Activated T-cell treated with anti-CD3 and anti-CD28 coated beads for 48 hours (primary cell): ENCODE measurements at regions not wholly inside any gene's neighbourhood (a gene's known extent, or its start where the extent isn't known, plus 50 kb on each side); places are given as distances from the start of the nearest gene placed in this dataset.

Source experiments
- DNase-seq: peaks from one replicate; pipeline ENCODE4 v3.0.0-alpha.2; 2020; ENCODE audit warnings: low read depth

DNA sequence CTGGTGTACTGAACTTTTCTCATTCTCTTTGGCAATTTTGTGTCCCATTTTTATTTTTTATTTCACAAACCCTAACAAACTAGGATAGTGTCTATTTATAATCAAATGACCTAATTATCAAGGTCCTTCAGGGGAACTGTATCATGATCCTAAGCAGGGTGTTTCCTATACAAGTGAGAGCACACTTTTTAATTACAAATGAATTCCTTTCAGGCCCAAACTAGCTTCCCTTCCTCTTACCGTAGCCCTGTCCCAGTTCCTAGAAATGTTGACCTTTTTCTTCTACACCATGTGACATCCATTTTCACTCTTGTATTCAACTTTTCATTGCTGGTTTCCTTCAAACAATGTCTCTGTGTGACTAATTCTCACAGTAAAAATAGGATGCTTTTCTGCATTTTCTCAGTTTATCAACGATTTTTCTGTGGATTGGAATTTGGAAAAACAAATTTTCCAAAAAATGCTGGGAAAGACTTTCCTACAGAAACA lies 411.4 kb downstream of the CCDC91 start:
- DNase-seq, result no peak

DNA sequence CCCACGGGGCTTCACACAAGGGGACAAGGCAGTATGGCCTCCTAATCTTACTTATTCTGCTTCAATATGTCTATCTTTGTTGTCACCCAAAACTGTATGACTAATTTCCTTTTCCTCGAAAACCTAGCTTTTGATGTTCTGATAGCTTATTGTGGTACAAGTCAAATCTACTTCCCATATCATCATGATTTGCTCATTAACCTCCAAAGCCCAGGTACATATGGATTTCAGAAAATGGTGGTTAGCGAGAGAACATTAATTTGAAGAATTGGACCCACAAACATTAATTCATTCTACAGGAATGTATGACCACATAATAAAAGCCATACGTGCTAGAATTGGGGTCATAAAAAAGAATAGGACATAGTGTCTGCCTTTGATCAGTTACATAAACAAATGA lies 412.5 kb downstream of the CCDC91 start:
- no peak for DNase-seq

DNA sequence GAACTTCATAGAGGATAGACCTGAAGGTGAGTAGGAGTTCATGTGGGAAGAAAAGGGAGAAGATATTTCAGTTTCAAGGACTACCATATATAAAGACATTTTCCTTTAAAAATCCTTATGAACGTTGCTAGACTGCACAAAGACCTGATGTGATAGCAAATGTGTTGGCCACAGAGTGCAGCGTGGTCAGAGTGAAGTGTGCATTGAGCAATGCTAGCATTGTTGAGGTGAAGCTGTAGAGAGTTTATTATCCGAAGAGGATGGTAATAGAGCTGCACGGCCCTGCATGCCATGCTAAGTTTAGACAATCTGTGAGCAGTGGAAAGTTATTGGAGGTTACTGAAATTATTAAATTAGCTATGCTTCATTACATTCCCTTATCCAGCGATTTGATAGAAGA lies 413.0 kb downstream of the CCDC91 start:
- DNase-seq, result no peak

DNA sequence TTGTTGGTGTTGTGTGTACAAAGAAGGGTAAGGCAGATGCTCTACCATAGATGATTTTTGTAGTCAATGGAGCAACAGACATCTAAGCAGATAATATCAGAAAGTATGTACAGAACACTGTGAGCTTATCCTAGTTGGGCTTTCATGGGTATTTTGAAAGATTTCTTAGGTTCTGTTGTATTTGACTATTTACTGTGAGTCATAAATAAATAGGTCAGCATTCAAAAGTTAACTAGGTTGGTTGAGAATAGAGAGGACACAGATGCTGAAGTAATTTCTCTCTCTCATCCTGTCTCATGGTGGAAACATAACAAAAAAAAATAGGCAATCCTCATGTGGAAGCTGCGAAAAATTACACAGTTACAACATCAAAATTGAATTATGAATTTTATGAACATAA lies 413.5 kb downstream of the CCDC91 start:
- DNase-seq, result no peak

DNA sequence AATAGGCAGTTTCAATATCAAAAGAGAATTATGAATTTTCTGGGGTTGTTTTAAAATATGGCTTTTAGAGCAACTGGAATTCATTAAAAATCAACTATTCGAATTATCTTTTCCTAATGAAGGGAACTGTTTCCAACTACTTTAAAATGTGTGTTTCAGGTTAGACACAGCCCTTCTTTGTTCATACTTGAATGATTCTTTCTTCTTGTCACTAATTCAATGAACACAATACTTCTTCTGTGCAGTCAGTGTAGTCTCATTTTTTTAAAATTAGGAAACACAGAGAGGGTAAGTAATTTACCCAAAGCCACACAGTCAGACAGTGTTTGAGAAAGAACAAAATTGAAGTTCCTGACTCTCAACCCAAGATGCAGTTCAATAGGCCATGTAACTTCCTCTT lies 414.0 kb downstream of the CCDC91 start:
- no peak for DNase-seq

DNA sequence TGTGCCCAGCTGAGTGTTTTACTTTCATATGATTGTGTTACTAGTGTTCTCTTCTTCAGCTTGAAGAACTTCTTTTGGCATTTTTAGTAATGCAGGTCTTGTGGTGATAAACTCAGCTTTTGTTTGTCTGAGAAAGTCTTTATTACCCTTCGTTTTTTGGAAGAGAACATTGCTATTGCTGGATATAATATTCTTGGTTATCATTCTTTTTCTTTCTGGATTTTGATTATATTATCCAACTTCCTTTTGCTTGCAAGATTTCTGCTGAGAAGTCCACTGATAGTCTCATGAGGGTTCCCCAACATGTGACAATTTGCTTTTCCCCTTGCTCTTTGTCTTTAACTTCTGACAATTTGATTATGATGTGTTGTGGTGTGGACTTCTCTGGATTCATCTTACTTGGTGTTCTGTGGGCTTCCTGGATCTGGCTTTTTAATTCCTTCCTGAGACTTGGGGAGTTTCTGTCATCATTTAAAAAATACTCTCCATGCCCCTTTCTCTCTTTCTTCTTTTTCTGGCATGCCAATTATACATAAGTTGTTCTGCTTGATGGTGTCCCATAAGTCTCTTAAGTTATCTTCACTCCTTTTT lies 416.8 kb downstream of the CCDC91 start:
- no peak for DNase-seq

DNA sequence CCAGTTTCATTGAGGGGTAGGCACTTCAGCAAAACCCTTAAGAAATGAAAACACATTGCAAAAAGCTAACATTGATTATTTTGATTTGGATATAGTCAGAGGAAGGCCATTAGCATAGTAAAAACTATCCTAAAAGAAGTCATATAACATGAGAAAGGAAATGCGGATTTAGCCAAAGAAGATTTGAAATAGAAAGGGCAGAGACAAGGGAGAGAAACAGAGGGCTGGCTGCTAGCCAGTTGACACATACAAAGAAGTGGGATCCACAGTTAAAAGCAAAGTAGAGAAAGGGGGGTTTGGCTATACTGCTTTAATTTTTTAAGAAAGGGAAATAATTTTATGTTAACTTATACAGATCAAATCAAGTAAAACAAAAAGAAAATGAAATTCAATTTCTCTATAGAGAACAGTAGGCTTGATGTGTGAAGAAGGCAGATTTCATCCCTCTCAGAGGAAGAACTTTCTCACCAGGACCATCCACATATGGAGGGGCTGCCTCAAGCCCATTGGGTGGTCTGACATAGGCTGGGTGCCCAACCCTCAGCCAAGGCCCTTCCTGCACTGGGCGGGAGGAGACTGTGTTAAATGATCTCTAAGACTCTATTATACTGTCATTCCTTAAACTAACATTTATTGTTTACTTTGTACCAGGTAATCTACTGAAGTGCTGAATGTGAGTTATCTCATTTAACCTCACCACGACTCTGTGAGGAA lies 420.3 kb downstream of the CCDC91 start:
- no peak for DNase-seq

DNA sequence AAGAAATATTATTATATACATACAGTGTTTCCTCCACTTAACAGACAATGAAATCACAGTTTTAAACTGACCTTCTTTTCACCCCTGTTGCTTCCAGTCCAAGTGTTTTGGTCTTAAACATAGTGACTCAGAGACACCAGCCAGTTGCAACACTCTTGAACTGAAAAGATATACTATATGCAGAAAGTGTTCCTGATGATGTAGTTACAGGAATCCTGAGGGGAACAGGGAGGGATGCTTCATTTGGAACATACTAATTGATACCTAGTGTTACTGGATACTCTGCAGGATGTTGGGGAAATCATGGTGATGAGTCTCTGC lies 420.8 kb downstream of the CCDC91 start:
- no peak for DNase-seq

DNA sequence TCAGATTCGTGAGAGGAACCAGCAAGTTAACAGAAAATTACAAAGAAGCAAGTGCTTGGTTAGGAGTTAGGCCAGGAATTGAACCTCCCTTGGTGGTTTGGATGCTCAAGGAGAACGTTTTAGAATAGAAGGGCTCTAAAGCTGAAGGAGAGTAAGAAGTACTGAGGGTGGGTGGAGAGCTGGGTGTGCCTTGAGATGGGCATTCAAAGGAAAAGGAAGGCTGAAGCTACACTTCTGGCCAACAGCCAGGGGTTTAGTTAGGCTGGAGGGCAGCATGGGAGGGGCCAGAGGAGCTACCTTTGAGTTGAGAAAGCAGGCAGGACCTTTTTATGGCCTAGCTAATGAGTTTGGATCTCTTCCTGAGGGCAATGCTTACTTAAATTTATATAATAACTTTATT lies 421.2 kb downstream of the CCDC91 start:
- no peak for DNase-seq

DNA sequence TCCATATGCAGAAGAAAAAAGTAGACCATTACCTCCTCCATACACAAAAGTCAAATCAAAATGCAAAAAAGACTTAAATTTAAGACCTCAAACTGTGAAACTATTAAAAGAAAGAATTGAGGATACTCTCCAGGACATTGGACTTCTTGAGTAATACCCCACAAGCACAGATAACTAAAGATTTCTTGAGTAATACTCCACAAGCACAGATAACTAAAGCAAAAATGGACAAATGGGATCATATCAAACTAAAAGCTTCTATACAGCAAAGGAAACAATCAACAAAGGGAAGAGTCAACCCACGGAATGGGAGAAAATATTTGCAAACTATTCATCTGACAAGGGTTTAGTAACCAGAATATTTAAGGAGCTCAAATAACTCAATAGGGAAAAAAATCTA lies 427.9 kb downstream of the CCDC91 start:
- no peak for DNase-seq

DNA sequence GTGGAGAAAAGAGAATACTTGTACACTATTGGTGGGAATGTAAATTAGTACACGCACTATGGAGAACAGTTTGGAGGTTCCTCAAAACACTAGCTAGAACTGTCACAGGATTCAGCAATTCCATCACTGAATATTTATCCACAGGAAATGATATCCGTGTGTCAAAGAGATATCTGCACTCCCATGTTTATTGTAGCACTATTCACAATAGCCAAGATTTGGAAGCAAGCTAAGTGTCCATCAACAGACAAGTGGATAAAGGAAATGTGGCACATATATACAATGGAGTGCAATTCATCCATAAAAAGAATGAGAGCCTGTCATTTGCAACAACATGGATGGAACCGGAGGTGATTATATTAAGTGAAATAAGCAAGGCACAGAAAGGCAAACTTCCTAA lies 428.5 kb downstream of the CCDC91 start:
- no peak for DNase-seq

DNA sequence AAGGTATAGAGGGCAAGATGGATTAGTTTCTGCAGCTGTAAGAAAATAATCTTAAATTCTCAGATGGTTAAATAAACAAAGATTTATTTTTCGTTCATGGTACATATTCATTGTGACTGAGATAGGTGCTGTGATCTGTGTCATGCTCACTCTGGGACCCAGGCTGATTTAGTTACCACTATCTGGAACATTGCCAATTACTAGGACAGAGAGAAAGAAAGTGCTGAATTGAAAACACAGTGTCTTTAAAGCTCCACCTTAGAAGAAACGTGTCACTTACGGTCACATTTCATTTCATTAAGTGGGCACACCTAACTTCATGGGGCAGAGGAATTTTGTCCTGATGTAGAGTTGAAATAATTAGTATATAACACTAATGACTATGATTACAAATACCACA lies 430.0 kb downstream of the CCDC91 start:
- no peak for DNase-seq

DNA sequence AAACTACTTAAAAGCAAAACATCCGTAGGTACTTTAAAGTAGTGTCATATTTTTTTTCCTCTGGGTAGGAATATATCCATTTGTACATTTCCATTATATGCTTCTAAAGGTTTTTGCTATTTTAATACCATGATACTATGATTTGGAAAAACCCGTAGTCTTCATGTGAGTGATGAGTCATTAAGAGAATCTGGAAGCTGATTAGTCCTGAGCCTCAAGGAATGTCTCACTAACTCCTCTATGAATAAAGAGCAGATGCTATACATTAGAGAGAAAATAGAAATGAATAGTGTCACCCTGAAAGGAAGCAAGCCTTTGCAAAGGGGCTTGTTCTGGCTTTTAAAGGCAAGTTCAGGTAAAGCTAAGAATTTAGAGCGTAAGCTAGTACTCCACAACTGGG lies 432.1 kb downstream of the CCDC91 start:
- DNase-seq, result no peak

DNA sequence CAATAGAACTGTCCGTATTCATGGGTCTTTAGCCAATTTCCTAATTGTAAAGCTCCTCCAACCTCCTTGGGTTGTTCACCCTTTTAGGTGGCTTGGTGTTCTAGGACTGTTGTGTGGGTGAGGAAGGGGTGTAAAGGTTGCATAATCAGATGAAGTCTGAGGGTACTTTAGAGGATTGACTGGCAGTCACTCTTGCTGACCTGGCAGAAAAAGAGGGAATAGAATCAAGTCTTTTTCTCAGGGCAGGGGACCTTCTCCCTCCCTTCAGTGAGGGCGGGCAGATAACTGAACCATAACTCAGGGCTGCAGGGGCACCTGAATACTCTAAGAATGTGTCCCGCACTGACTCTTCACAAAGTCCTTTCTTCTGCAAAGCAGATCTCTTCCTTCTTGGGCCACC lies 436.2 kb downstream of the CCDC91 start:
- DNase-seq, result no peak

DNA sequence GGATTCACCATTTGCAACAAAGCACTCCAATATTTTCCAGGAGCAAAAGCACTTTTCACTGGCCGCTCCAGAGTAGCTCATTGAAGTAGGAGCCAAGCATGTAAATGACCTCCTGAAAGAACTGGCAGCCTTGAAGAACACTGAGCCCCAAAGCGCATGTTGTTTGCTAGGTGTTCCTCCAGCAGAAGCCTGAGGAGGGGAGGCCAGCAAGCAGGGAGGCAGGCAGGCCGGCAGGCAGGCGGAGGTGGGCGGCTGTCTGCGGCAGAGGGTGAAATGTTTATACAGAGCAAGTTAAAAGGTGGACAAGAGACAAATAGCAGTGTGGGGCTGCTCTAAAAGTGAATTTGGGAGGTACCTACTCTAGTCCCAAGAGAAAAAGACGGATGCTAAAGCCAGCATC lies 439.4 kb downstream of the CCDC91 start:
- no peak for DNase-seq

DNA sequence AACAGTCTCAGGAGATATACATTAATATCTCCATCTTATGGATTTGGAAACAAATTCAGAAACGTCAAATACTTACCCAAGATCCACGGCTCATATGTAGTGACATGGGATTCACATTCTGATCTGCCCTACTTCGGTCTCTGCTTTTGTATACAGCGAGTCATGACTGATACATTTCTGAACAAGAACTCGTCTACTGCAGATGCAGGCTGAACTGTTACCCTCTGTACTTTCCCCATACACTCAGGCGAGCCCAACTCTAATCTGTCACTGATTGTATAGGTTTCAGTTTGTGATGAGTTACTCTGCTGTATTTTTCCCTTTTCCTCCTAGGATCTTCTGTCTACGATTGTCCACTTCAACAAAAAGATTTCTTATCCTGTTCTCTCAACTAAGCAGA lies 441.6 kb downstream of the CCDC91 start:
- DNase-seq, result no peak

DNA sequence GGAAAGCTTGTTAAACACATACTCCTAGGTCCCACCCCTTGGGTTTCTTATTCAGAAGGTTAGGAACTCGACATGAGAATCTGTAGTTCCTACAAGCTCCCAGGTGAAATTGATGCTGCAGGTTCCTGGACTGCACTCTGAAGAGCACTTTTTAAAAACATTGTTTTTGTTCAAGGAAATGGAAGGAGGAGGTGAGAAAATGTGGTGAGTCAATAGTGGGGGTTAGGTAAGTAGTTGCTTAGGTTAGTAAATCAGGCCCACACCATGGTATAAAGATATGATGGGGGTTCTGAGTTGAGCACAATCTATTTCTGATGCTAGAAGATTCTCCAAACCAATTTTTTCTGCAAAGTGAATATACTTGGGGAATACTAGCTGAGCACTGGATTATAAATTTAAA lies 450.3 kb downstream of the CCDC91 start:
- DNase-seq, result no peak

DNA sequence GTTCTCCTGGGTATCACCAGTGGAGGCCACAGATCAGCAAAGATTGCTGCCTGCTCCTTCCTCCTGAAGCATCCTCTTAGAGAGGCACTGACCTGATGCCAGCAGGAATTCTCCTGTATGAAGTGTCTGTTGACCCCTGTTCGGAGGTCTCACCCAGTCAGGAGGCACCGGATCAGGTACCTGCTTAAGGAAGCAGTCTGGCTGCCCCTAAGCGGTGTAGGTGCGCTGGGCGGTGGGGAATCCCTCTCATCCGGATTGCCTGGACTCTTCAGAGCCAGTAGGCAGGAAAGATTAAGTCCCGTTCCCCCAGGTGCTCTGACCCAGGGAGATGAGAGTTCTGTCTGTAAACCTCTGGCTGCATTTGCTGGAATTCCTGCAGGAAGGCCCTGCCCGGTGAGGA lies 455.2 kb downstream of the CCDC91 start:
- no peak for DNase-seq

DNA sequence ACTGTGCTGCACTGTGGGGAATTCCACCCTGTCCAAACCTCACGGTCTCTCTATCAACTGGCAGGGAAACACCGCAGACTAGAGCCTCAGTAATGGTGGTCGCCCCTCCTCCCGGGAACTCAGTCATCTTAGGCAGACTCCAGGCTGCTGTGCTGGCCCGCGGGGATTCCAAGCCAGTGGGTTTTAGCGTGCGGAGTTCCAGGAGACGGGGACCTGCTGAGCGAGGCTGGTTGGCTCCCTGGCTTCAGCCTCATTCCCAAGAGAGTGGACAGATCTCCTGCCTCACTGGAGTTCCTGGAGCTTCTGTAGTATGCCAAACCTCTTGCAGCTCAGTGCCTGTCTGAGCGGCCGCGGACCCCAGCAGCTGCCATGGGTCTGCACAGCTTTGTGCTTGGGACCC lies 455.6 kb downstream of the CCDC91 start:
- no peak for DNase-seq

DNA sequence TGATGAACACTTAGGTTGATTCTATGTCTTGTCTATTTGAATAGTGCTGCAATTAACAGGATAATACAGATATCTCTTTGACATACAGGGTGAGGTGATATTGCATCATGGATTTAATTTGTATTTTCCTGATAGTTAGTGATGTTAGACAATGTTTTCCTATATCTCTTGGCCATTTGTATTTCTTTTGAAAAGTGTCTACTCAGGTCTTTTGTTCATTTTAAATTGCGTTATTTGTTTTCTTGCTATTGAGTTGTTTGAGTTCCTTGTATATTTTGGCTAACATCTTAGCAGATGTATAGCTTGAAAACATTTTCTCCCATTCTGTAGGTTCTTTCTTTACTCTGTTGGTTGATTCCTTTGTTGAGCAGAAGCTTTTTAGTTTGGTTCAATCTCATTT lies 460.6 kb downstream of the CCDC91 start:
- no peak for DNase-seq

DNA sequence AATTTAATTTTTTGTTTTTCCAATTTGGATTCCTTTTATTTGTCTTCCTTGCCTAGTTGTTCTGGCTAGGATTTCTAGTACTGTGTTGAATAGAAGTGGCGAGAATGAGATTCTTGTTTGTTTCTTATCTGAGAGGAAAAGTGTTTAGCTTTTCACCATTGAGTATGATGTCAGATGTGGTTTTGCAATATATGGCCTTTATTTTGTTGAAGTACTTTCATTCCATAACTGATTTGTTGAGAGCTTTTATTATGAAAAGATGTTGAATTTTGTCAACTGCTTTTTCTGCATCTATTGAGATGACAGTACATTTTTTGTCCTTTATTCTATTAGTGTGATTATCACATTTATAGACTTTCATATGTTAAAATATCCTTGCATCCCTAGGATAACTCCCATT lies 462.0 kb downstream of the CCDC91 start:
- DNase-seq, result no peak

DNA sequence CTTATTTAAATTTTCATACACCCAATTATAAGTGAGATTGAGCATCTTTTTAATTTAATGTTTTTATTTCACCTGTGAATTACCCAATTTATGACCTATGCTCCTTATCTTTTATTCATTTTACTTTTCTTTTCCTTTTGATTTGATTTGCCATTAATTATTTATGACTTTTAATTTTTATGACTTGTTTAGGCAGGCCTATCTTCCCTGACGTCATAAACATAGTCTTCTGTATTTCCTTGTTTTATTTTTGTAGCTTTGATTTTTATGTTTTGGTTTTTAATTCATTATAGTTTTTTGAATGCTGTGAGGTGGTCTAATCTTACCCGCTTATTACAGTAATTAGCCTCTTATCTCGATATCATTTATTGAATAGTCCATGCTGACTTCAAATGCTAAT lies 467.1 kb upstream of the FAR2 start:
- DNase-seq, result no peak

DNA sequence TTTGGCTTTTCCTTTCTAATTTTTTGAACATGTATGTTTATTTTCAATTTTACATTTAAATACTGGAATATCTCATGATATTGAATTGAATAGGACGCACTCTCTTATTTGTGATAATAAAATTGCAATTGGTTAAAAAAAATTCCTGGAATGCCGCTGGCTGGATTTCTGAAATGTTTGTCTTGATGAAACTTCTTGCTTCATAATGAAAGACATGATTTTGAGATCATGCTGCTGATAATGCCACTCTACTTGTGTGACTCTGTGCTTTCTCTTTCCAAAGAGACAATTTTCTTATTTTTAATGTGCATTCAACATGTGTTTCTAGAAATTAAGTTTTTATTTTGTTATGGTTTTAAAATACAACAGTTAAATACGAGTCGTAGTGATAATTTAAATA lies 465.7 kb upstream of the FAR2 start:
- DNase-seq, result no peak

DNA sequence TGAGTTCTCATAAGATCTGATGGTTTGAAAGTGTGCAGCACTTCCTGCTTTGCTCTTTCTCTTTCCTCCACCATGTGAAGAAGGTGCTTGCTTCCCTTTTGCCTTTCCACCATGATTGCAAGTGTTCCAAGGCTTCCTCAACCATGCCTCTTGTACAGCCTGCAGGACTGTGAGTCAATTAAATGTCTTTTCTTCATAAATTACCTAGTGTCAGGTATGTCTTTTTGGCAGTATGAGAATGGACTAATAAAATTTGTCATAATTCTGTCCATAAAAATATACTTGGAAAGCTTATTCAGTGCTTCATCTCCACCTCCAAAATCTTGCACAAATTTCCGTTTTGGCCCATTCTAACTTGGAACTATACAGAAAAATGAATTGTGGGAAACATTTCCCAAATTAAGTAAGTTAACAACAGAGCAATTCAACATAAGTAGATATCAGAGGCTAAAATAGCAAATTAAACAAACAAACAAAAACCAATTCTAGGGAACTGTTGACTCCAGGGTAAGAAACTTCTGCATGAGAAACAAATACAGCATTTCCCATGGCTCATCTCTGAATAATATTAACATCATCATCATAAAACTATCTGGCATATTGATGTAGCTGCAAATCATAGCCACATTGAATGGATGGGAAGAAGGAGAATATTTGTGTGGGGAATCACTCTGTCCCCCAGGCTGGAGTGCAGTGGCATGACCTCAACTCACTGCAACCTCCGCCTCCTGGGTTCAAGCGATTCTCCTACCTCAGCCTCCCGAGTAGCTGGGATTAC lies 459.5 kb upstream of the FAR2 start:
- no peak for DNase-seq
